ENCODE measurements at regions not wholly inside any gene's neighbourhood (a gene's known extent, or its start where the extent isn't known, plus 50 kb on each side); places are given as distances from the start of the nearest gene placed in this dataset.

- Mint-ChIP-seq H3K36me3 (ENCODE audit: insufficient read depth, unreplicated experiment) (no peaks in the 10 kb centered on the region), H3K9me3 (ENCODE audit: unreplicated experiment) (no peaks in the 10 kb centered on the region), H3K27me3 (ENCODE audit: insufficient read depth, unreplicated experiment) (no peaks in the 10 kb centered on the region), H3K4me3 (ENCODE audit: unreplicated experiment) (no peak overlapping the region), H3K27ac (ENCODE audit: low read depth, unreplicated experiment) (no peak overlapping the region), H3K4me1 (ENCODE audit: insufficient read depth, unreplicated experiment) (no peaks in the 10 kb centered on the region)
- ChIA-PET POLR2A (interaction anchor here (1.7 kb wide), 1 partner anchor 20 kb away, joined by 7 read pairs; no protein-coding TSS in a partner anchor), CTCF (interaction anchor here (0.9 kb wide), 2 partner anchors 9 to 20 kb away, joined by 3 to 4 read pairs; no protein-coding TSS in a partner anchor)
- intact Hi-C loops (cut with micrococcal nuclease), result no loop called here
- TF ChIP-seq CTCF (IDR thresholded peaks at IDR 0.05; ENCODE audit: unreplicated experiment), result no peak
- no peak for DNase-seq (ENCODE audit: unreplicated experiment)
- BruUV-seq (replicated peaks), result no TSS peak
Measured at GRCh38 chr1:193458628-193459027, 272.2 kb upstream of the B3GALT2 start.

- no peak overlapping the region for H3K4me3 Mint-ChIP-seq (ENCODE audit: unreplicated experiment)
- no peak for TF ChIP-seq CTCF (IDR thresholded peaks at IDR 0.05; ENCODE audit: unreplicated experiment)
- BruUV-seq (replicated peaks), result no TSS peak
- H3K4me1 Mint-ChIP-seq (ENCODE audit: insufficient read depth, unreplicated experiment), result no peaks in the 10 kb centered on the region
- ChIA-PET CTCF (interaction anchor here (0.9 kb wide), 2 partner anchors 10 to 19 kb away, joined by 3 to 4 read pairs; no protein-coding TSS in a partner anchor), POLR2A (no interaction called here)
- no peak for DNase-seq (ENCODE audit: unreplicated experiment)
- H3K9me3 Mint-ChIP-seq (ENCODE audit: unreplicated experiment), result no peaks in the 10 kb centered on the region
- no peaks in the 10 kb centered on the region for H3K36me3 Mint-ChIP-seq (ENCODE audit: insufficient read depth, unreplicated experiment)
- intact Hi-C loops (cut with micrococcal nuclease), result no loop called here
- no peaks in the 10 kb centered on the region for H3K27me3 Mint-ChIP-seq (ENCODE audit: insufficient read depth, unreplicated experiment)
- H3K27ac Mint-ChIP-seq (ENCODE audit: low read depth, unreplicated experiment), result no peak overlapping the region
Measured at GRCh38 chr1:193457676-193458075, 271.3 kb upstream of the B3GALT2 start.

- TF ChIP-seq CTCF (IDR thresholded peaks at IDR 0.05; ENCODE audit: unreplicated experiment), result no peak
- BruUV-seq (replicated peaks), result no TSS peak
- no peak overlapping the region for H3K4me3 Mint-ChIP-seq (ENCODE audit: unreplicated experiment)
- H3K36me3 Mint-ChIP-seq (ENCODE audit: insufficient read depth, unreplicated experiment), result no peaks in the 10 kb centered on the region
- H3K27ac Mint-ChIP-seq (ENCODE audit: low read depth, unreplicated experiment), result no peak overlapping the region
- H3K4me1 Mint-ChIP-seq (ENCODE audit: insufficient read depth, unreplicated experiment), result no peaks in the 10 kb centered on the region
- DNase-seq (ENCODE audit: unreplicated experiment), result no peak
- intact Hi-C loops (cut with micrococcal nuclease), result no loop called here
- no peaks in the 10 kb centered on the region for H3K9me3 Mint-ChIP-seq (ENCODE audit: unreplicated experiment)
- POLR2A ChIA-PET, result no interaction called here
- no peaks in the 10 kb centered on the region for H3K27me3 Mint-ChIP-seq (ENCODE audit: insufficient read depth, unreplicated experiment)
- CTCF ChIA-PET, result no interaction called here
Measured at GRCh38 chr1:193456811-193457280, 270.4 kb upstream of the B3GALT2 start.

GRCh38 chr1:193451606-193452005 is 265.2 kb upstream of the B3GALT2 start:
- no peak overlapping the region for H3K4me3 Mint-ChIP-seq (ENCODE audit: unreplicated experiment)
- no peaks in the 10 kb centered on the region for H3K27me3 Mint-ChIP-seq (ENCODE audit: insufficient read depth, unreplicated experiment)
- POLR2A ChIA-PET, result interaction anchor here (1.1 kb wide), 1 partner anchor 8 kb away, joined by 3 read pairs; no protein-coding TSS in a partner anchor
- no peaks in the 10 kb centered on the region for H3K4me1 Mint-ChIP-seq (ENCODE audit: insufficient read depth, unreplicated experiment)
- no peak overlapping the region for H3K27ac Mint-ChIP-seq (ENCODE audit: low read depth, unreplicated experiment)
- no peaks in the 10 kb centered on the region for H3K9me3 Mint-ChIP-seq (ENCODE audit: unreplicated experiment)
- BruUV-seq (replicated peaks), result no TSS peak
- no peaks in the 10 kb centered on the region for H3K36me3 Mint-ChIP-seq (ENCODE audit: insufficient read depth, unreplicated experiment)
- no peak for TF ChIP-seq CTCF (IDR thresholded peaks at IDR 0.05; ENCODE audit: unreplicated experiment)
- DNase-seq (ENCODE audit: unreplicated experiment), result no peak
- CTCF ChIA-PET, result no interaction called here
- intact Hi-C loops (cut with micrococcal nuclease), result no loop called here
